ENCODE measurements at regions not wholly inside any gene's neighbourhood (a gene's known extent, or its start where the extent isn't known, plus 50 kb on each side); places are given as distances from the start of the nearest gene placed in this dataset.
"Not testable (repeated sequence)": the region's sequence is repeated elsewhere in the genome, so short reads cannot be mapped to it uniquely, and the experiment has no call there.

DNA sequence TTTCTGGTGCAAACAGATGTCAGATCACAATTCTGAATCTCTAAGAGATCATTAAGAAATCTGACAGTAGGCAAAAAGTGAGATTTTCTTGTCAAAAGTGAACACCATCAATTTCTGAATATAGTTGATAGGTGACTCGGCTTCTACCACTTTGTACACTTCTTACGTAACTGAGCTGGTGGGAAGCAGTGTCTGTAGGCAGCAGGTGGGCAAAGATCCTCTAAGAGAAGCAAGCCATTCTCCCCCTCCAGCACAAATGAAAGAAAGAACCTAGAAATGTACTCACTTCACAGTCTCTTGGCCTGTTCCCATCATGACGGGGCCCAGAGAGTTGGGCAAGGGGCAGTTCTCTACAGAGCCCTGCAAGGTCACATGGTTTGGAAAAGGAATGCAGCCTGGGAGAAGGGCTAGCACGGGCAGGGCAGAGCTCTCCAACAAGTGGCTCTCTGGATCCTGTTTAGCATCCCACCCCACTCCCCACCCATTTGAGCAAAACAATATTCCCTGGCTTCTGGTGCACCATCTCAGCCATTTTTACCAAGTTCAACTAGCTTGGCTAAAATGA lies 412.6 kb downstream of the LTN1 start:
- Histone ChIP-seq H3K4me1 (no peaks in the 10 kb centered on the region), H3K36me3 (no peaks in the 10 kb centered on the region), H3K27ac (no peak overlapping the region), H3K4me3 (no peak overlapping the region), H3K9me3 (no peaks in the 10 kb centered on the region), H3K27me3 (no peaks in the 10 kb centered on the region)
- TF ChIP-seq, protein P1, sequence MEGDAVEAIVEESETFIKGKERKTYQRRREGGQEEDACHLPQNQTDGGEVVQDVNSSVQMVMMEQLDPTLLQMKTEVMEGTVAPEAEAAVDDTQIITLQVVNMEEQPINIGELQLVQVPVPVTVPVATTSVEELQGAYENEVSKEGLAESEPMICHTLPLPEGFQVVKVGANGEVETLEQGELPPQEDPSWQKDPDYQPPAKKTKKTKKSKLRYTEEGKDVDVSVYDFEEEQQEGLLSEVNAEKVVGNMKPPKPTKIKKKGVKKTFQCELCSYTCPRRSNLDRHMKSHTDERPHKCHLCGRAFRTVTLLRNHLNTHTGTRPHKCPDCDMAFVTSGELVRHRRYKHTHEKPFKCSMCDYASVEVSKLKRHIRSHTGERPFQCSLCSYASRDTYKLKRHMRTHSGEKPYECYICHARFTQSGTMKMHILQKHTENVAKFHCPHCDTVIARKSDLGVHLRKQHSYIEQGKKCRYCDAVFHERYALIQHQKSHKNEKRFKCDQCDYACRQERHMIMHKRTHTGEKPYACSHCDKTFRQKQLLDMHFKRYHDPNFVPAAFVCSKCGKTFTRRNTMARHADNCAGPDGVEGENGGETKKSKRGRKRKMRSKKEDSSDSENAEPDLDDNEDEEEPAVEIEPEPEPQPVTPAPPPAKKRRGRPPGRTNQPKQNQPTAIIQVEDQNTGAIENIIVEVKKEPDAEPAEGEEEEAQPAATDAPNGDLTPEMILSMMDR (IDR thresholded peaks at IDR 0.05): no peak
- TF ChIP-seq POLR2A (IDR thresholded peaks at IDR 0.05): no peak
- no peak for DNase-seq

DNA sequence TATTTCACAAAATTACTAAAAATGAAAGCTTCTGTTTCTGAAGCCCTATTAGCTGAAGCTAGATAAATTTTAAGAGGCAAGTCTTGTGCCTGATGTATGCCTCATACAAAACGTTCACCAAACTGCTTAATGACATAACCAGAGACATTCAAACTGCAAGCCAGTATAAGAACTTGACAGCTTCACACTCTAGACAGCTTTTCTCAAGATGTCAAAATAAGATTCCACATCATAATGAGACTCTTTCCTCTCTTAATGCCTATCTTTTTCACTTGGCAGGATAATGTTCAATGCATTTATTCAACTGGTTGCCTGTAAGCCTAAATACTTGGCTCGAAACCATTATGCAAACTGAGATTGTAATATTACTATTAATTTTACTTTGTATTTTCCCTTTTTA lies 424.0 kb downstream of the LTN1 start:
- Histone ChIP-seq H3K4me3 (no peak overlapping the region), H3K36me3 (no peaks in the 10 kb centered on the region)

DNA sequence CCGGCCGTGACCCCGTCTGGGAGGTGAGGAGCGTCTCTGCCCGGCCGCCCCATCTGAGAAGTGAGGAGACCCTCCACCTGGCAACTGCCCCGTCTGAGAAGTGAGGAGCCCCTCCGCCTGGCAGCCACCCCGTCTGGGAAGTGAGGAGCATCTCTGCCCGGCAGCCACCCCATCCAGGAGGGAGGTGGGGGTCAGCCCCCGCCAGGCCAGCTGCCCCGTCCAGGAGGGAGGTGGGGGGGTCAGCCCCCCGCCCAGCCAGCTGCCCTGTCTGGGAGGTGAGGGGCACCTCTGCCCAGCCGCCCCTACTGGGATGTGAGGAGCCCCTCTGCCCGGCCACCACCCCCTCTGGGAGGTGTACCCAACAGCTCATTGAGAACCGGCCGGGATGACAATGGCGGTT lies 428.7 kb downstream of the LTN1 start:
- not testable (repeated sequence) for H3K27me3 ChIP-seq, DNase-seq, H3K36me3 ChIP-seq, H3K27ac ChIP-seq, H3K4me1 ChIP-seq, H3K9me3 ChIP-seq, H3K4me3 ChIP-seq

More for the DNA sequence above, 424.0 kb downstream of the LTN1 start:
- Histone ChIP-seq H3K27ac (no peak overlapping the region), H3K4me1 (no peaks in the 10 kb centered on the region), H3K27me3 (no peaks in the 10 kb centered on the region), H3K9me3 (no peaks in the 10 kb centered on the region)
- no peak for DNase-seq
- TF ChIP-seq POLR2A (IDR thresholded peaks at IDR 0.05): no peak
- TF ChIP-seq, protein P1 (IDR thresholded peaks at IDR 0.05): no peak

DNA sequence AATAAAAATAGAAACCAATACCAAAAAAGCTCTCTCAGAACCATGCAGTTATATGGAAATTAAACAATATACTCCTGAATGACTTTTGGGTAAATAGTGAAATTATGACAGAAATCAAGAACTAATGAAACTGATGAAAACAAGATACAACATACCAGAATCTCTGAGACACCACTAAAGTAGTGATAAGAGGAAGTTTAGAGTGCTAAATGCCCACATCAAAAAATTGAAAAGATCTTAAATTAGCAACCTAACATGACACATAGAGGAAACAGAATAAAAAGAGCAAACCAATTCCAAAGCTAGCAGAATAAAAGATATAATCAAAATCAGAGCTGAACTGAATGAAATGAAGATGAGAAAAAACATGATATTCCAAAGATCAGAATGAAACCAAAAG lies 430.9 kb downstream of the LTN1 start:
- no peak for TF ChIP-seq POLR2A (IDR thresholded peaks at IDR 0.05)
- TF ChIP-seq, protein P1 (IDR thresholded peaks at IDR 0.05): no peak
- H3K4me1 ChIP-seq: no peaks in the 10 kb centered on the region

DNA sequence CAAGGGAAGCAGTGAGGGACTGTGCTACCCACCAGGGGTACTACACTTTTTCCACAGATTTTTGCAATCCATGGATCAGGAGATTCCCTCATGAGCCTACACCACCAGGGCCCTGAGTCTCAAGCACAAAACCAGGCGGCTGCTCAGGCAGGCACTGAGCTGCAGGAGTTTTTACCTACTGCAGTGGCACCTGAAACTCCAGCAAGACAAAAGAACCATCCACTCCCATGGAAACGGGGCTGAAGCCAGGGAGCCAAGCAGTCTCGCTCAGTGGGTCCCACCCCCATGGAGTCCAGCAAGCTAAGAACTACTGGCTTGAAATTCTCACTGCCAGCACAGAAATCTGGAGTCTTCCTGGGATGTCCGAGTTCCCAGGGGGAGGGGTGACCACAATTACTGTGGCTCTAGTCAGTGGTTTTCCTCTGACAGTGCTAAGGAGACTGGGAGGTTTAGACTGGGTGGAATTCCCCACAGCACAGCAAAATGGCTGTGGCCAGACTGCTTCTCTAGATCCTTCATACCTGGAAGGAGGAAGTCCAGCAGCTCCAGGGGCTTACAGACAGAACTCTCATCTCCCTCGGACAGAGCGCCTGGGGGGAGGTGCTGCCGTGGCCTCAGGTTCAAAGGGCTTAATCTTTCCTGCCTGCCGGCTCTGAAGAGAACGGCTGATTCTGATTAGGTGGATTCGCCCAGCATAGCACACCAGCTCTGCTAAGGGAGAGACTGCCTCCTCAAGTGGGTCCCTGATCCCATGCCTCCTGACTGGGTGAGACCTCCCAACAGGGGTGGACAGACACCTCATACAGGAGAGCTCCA lies 437.8 kb downstream of the LTN1 start:
- no peak overlapping the region for H3K4me3 ChIP-seq

More for the DNA sequence above, 430.9 kb downstream of the LTN1 start:
- H3K36me3 ChIP-seq: no peaks in the 10 kb centered on the region
- no peak overlapping the region for H3K27ac ChIP-seq
- H3K27me3 ChIP-seq: no peaks in the 10 kb centered on the region
- H3K4me3 ChIP-seq: no peak overlapping the region
- no peak for DNase-seq
- no peaks in the 10 kb centered on the region for H3K9me3 ChIP-seq

More for the DNA sequence above, 437.8 kb downstream of the LTN1 start:
- no peaks in the 10 kb centered on the region for H3K27me3 ChIP-seq
- DNase-seq: no peak
- H3K9me3 ChIP-seq: no peaks in the 10 kb centered on the region
- TF ChIP-seq, protein P1 (IDR thresholded peaks at IDR 0.05): no peak
- no peak for TF ChIP-seq POLR2A (IDR thresholded peaks at IDR 0.05)
- H3K36me3 ChIP-seq: no peaks in the 10 kb centered on the region
- no peak overlapping the region for H3K27ac ChIP-seq
- H3K4me1 ChIP-seq: no peaks in the 10 kb centered on the region
